ENCODE measurements at regions not wholly inside any gene's neighbourhood (a gene's known extent, or its start where the extent isn't known, plus 50 kb on each side); places are given as distances from the start of the nearest gene placed in this dataset.
"Not testable (repeated sequence)": the region's sequence is repeated elsewhere in the genome, so short reads cannot be mapped to it uniquely, and the experiment has no call there.

DNA sequence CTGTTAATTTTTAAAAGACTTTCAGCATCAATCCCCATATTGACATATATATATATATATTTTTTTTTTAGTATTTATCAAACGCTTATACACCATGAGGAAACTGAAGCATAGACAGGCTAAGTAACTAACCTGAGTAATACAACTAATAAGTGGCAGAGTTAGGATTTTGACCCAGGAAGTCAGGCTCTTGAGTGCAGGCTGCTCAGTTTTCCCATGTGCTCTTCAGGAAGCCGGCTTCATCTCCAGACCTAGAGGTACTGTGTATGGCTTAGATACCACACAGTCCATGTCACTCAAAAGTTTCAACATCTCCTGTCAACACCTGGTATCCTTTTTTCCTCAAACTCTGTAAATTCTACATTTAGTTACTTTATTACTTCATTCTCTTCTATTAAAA is 841.7 kb upstream of the ACVR2A start:
- no peak for DNase-seq (ENCODE audit: low read depth in 1 of 2, low spot score in 1 of 2)
- TF ChIP-seq, protein P1, sequence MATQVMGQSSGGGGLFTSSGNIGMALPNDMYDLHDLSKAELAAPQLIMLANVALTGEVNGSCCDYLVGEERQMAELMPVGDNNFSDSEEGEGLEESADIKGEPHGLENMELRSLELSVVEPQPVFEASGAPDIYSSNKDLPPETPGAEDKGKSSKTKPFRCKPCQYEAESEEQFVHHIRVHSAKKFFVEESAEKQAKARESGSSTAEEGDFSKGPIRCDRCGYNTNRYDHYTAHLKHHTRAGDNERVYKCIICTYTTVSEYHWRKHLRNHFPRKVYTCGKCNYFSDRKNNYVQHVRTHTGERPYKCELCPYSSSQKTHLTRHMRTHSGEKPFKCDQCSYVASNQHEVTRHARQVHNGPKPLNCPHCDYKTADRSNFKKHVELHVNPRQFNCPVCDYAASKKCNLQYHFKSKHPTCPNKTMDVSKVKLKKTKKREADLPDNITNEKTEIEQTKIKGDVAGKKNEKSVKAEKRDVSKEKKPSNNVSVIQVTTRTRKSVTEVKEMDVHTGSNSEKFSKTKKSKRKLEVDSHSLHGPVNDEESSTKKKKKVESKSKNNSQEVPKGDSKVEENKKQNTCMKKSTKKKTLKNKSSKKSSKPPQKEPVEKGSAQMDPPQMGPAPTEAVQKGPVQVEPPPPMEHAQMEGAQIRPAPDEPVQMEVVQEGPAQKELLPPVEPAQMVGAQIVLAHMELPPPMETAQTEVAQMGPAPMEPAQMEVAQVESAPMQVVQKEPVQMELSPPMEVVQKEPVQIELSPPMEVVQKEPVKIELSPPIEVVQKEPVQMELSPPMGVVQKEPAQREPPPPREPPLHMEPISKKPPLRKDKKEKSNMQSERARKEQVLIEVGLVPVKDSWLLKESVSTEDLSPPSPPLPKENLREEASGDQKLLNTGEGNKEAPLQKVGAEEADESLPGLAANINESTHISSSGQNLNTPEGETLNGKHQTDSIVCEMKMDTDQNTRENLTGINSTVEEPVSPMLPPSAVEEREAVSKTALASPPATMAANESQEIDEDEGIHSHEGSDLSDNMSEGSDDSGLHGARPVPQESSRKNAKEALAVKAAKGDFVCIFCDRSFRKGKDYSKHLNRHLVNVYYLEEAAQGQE (IDR thresholded peaks at IDR 0.05; ENCODE audit: insufficient replicate concordance, low read depth) = no peak
- TF ChIP-seq GABPA (IDR thresholded peaks at IDR 0.05; ENCODE audit: low read depth) = no peak
- no peak for TF ChIP-seq SPI1 (IDR thresholded peaks at IDR 0.05; ENCODE audit: borderline replicate concordance, low read depth)
- TF ChIP-seq, protein P2, sequence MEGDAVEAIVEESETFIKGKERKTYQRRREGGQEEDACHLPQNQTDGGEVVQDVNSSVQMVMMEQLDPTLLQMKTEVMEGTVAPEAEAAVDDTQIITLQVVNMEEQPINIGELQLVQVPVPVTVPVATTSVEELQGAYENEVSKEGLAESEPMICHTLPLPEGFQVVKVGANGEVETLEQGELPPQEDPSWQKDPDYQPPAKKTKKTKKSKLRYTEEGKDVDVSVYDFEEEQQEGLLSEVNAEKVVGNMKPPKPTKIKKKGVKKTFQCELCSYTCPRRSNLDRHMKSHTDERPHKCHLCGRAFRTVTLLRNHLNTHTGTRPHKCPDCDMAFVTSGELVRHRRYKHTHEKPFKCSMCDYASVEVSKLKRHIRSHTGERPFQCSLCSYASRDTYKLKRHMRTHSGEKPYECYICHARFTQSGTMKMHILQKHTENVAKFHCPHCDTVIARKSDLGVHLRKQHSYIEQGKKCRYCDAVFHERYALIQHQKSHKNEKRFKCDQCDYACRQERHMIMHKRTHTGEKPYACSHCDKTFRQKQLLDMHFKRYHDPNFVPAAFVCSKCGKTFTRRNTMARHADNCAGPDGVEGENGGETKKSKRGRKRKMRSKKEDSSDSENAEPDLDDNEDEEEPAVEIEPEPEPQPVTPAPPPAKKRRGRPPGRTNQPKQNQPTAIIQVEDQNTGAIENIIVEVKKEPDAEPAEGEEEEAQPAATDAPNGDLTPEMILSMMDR (IDR thresholded peaks at IDR 0.05; ENCODE audit: insufficient read depth, low read length) = no peak
- no peak for TF ChIP-seq POLR2AphosphoS5 (IDR thresholded peaks at IDR 0.05; ENCODE audit: low read depth)
- H3K27ac ChIP-seq (replicated peaks) = no peak overlapping the region
- H3K27me3 ChIP-seq (ENCODE audit: insufficient read depth, poor library complexity, severe bottlenecking) = no peaks in the 10 kb centered on the region
- H3K4me3 ChIP-seq (replicated peaks; ENCODE audit: insufficient read depth, low read length) = no peak overlapping the region

DNA sequence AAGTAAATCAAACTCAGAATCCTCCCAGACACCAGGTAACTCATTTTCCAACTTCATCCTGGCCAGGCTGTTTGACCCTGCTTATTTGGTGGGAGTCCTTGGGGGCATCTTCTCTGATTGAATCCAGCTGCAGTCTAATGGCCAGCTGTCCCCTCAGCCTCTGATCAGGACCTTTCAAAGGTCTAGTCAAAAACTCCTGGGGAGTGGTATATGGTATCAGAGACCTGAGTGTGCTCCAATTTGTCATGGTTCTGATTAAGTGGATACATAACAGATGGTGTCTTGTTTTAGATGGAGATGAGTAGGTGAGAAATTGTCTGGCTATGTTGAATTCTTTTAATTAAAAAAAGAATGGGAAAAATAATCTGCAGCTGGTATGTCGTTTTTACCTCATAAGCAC is 842.6 kb upstream of the ACVR2A start:
- no peak overlapping the region for H3K27ac ChIP-seq (replicated peaks)
- no peak overlapping the region for H3K4me3 ChIP-seq (replicated peaks; ENCODE audit: insufficient read depth, low read length)
- no peak for DNase-seq (ENCODE audit: low read depth in 1 of 2, low spot score in 1 of 2)

DNA sequence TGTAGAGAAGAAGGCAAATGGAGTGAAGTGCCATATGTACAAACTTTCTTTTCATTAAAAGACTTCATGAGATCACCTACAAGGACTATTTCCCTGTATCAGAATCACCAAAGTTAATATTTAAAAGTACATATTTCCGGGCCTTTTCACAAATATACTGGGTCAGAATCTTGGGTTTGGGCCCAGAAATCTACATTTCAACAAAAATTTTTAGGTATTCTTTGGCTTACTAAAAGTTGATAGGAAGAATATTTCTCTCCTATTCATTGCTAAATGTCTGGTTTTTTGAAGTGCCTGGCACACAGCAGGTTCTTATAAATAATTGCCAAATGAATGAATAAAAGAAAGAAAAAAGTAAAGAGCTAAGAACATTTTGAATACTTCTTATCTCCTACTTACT is 843.8 kb upstream of the ACVR2A start:
- H3K27ac ChIP-seq (replicated peaks) = no peak overlapping the region
- DNase-seq (ENCODE audit: low read depth in 1 of 2, low spot score in 1 of 2) = no peak

More for the DNA sequence above, 842.6 kb upstream of the ACVR2A start:
- no peaks in the 10 kb centered on the region for H3K27me3 ChIP-seq (ENCODE audit: insufficient read depth, poor library complexity, severe bottlenecking)
- TF ChIP-seq, protein P1 (IDR thresholded peaks at IDR 0.05; ENCODE audit: insufficient replicate concordance, low read depth) = no peak
- TF ChIP-seq SPI1 (IDR thresholded peaks at IDR 0.05; ENCODE audit: borderline replicate concordance, low read depth) (no peak), POLR2AphosphoS5 (IDR thresholded peaks at IDR 0.05; ENCODE audit: low read depth) (no peak), GABPA (IDR thresholded peaks at IDR 0.05; ENCODE audit: low read depth) (no peak)
- TF ChIP-seq, protein P2 (IDR thresholded peaks at IDR 0.05; ENCODE audit: insufficient read depth, low read length) = no peak

DNA sequence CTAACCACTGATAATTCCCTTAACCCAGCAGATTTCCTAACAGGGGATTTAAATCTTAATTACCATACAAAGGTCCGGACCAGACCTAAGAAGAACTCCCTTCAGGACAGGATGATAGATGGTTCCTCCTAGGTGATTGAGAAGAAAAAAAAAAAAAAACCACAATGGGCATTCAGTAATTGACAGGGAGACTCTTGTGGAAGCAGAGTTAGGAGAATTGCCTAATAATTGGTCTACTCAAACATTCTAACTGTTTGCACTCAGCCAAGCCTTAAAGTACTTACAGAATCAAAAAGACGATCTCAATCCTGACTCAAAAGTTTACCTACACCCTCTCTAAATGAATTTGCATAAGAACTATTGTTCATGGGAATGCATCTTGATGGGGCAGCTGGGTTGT is 844.7 kb upstream of the ACVR2A start:
- H3K4me3 ChIP-seq (replicated peaks; ENCODE audit: insufficient read depth, low read length); DNase-seq (ENCODE audit: low read depth in 1 of 2, low spot score in 1 of 2); H3K27ac ChIP-seq (replicated peaks); H3K27me3 ChIP-seq (ENCODE audit: insufficient read depth, poor library complexity, severe bottlenecking): not testable (repeated sequence)

More for the DNA sequence above, 843.8 kb upstream of the ACVR2A start:
- TF ChIP-seq, protein P1 (IDR thresholded peaks at IDR 0.05; ENCODE audit: insufficient replicate concordance, low read depth) = no peak
- no peak for TF ChIP-seq GABPA (IDR thresholded peaks at IDR 0.05; ENCODE audit: low read depth)
- TF ChIP-seq, protein P2 (IDR thresholded peaks at IDR 0.05; ENCODE audit: insufficient read depth, low read length) = no peak
- TF ChIP-seq POLR2AphosphoS5 (IDR thresholded peaks at IDR 0.05; ENCODE audit: low read depth) = no peak
- no peak for TF ChIP-seq SPI1 (IDR thresholded peaks at IDR 0.05; ENCODE audit: borderline replicate concordance, low read depth)
- H3K27me3 ChIP-seq (ENCODE audit: insufficient read depth, poor library complexity, severe bottlenecking) = no peaks in the 10 kb centered on the region
- H3K4me3 ChIP-seq (replicated peaks; ENCODE audit: insufficient read depth, low read length) = no peak overlapping the region

Measured in HL-60 (cell line).